ENCODE measurements at regions not wholly inside any gene's neighbourhood (a gene's known extent, or its start where the extent isn't known, plus 50 kb on each side); places are given as distances from the start of the nearest gene placed in this dataset.
"Not testable (repeated sequence)": the region's sequence is repeated elsewhere in the genome, so short reads cannot be mapped to it uniquely, and the experiment has no call there.

DNA sequence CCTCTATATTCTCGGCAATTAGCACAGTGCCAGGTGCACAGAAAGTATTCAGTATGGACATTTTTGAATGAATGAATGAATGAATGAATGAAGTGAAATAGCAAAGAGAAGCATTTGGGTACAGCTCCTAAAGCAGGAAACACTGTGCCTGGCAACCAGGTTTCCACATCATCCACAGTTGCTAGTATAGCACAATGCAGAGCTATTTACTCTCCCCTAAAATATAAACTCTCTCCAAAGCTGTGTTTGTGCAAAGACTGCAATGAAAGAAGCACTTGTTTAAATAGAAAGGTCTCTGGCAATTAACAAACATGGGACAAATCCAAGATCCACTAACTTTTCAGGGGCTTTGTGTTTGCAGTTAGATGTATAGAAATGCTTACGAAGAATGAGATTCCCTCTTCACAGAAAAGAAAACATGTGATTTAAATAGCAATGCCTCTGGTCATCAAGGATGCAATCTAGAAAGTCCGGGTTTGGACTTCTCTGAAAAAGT is 103.0 kb upstream of the OPCML start:
- BruUV-seq (replicated peaks), result no TSS peak
- Histone ChIP-seq H2AFZ (ENCODE audit: low read length) (no peak overlapping the region), H3K79me2 (ENCODE audit: low read length) (no peaks in the 10 kb centered on the region), H3K36me3 (ENCODE audit: low read depth, low read length) (no peaks in the 10 kb centered on the region), H3K4me2 (ENCODE audit: low read length) (no peak overlapping the region), H3K4me1 (ENCODE audit: insufficient read depth, low read length) (no peaks in the 10 kb centered on the region), H3K4me3 (ENCODE audit: low read length) (no peak overlapping the region), H3K27ac (ENCODE audit: low read length) (no peak overlapping the region), H3K9me3 (ENCODE audit: low read length) (0 out of 2 replicates have a peak, but pooled peaks cover 3% of the 10 kb centered on the region), H3F3A (ENCODE audit: low read length, unreplicated experiment) (no peaks in the 10 kb centered on the region), H4K20me1 (ENCODE audit: low read length) (no peaks in the 10 kb centered on the region), H3K9me2 (replicated peaks; ENCODE audit: low read length) (no peaks in the 10 kb centered on the region), H3K9ac (ENCODE audit: low read length) (no peak overlapping the region), H3K27me3 (ENCODE audit: low read length) (no peaks in the 10 kb centered on the region)
- ChIA-PET POLR2A (ENCODE audit: unreplicated experiment) (no interaction called here), CTCF (no interaction called here)
- intact Hi-C loops (cut with micrococcal nuclease), result no loop called here
- DNase-seq (no peak), ATAC-seq (no peak)
- no peak for TF ChIP-seq EZH2phosphoT487 (IDR thresholded peaks at IDR 0.05; ENCODE audit: borderline replicate concordance, low read length)
- TF ChIP-seq, protein P1, sequence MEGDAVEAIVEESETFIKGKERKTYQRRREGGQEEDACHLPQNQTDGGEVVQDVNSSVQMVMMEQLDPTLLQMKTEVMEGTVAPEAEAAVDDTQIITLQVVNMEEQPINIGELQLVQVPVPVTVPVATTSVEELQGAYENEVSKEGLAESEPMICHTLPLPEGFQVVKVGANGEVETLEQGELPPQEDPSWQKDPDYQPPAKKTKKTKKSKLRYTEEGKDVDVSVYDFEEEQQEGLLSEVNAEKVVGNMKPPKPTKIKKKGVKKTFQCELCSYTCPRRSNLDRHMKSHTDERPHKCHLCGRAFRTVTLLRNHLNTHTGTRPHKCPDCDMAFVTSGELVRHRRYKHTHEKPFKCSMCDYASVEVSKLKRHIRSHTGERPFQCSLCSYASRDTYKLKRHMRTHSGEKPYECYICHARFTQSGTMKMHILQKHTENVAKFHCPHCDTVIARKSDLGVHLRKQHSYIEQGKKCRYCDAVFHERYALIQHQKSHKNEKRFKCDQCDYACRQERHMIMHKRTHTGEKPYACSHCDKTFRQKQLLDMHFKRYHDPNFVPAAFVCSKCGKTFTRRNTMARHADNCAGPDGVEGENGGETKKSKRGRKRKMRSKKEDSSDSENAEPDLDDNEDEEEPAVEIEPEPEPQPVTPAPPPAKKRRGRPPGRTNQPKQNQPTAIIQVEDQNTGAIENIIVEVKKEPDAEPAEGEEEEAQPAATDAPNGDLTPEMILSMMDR (conservative IDR thresholded peaks at IDR 0.05; ENCODE audit: low read depth, low read length), result no peak
- TF ChIP-seq EZH2 (IDR thresholded peaks at IDR 0.05; ENCODE audit: low read length, unreplicated experiment), result no peak

DNA sequence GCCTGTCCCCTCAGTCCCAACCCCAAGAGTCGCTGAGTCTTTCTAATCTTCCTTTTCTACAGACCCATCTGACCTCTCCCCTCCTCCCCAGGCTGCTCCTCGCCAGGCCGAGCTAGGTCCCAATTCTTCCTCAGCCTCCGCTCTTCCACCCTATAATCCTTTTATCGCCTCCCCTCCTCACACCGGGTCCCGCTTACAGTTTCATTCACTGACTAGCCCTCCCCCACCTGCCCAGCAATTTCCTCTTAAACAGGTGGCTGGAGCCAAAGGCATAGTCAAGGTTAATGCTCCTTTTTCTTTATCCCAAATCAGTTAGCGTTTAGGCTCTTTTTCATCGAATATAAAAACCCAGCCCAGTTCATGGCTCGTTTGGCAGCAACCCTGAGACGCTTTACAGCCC is 96.1 kb upstream of the OPCML start:
- CTCF ChIA-PET; H3K79me2 ChIP-seq (ENCODE audit: low read length); H3K27me3 ChIP-seq (ENCODE audit: low read length); H3K4me1 ChIP-seq (ENCODE audit: insufficient read depth, low read length); H3K36me3 ChIP-seq (ENCODE audit: low read depth, low read length); H3F3A ChIP-seq (ENCODE audit: low read length, unreplicated experiment); H3K27ac ChIP-seq (ENCODE audit: low read length); H2AFZ ChIP-seq (ENCODE audit: low read length); H3K4me2 ChIP-seq (ENCODE audit: low read length); H3K9me3 ChIP-seq (ENCODE audit: low read length); H3K9ac ChIP-seq (ENCODE audit: low read length); H4K20me1 ChIP-seq (ENCODE audit: low read length); POLR2A ChIA-PET (ENCODE audit: unreplicated experiment); ATAC-seq; BruUV-seq (replicated peaks); intact Hi-C loops (cut with micrococcal nuclease); H3K9me2 ChIP-seq (replicated peaks; ENCODE audit: low read length); DNase-seq; H3K4me3 ChIP-seq (ENCODE audit: low read length): not testable (repeated sequence)

DNA sequence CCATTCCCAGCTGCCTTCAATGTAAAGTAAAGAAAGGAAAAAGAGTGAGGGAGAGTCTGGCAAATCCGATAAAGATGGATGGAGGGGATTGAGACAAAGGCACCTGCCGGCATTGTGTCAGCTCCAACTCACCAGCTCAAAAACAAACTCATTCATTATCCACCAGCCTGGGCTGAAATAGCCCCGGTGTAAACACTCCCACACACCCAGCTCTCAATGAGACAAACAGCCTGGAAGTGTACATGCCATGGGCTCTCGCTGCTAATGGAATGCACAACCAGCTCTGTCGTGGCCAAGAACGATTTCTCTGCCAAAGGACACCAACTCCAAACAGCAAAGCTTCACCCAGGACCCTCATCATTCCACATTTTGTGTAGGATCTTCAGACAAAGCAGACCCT is 89.3 kb upstream of the OPCML start:
- no peak overlapping the region for H3K27ac ChIP-seq (ENCODE audit: low read length)
- DNase-seq (no peak), ATAC-seq (no peak)
- peaks cover 45% of the 10 kb centered on the region for H3K9me3 ChIP-seq (ENCODE audit: low read length)
- H3K27me3 ChIP-seq (ENCODE audit: low read length), result no peaks in the 10 kb centered on the region
- TF ChIP-seq EZH2 (IDR thresholded peaks at IDR 0.05; ENCODE audit: low read length, unreplicated experiment) (no peak), EZH2phosphoT487 (IDR thresholded peaks at IDR 0.05; ENCODE audit: borderline replicate concordance, low read length) (no peak)
- TF ChIP-seq, protein P1 (conservative IDR thresholded peaks at IDR 0.05; ENCODE audit: low read depth, low read length), result no peak
- POLR2A ChIA-PET (ENCODE audit: unreplicated experiment), result no interaction called here
- H3K79me2 ChIP-seq (ENCODE audit: low read length), result no peaks in the 10 kb centered on the region
- no peak overlapping the region for H3K4me3 ChIP-seq (ENCODE audit: low read length)
- H3K4me2 ChIP-seq (ENCODE audit: low read length), result no peak overlapping the region
- H3K9me2 ChIP-seq (replicated peaks; ENCODE audit: low read length), result no peaks in the 10 kb centered on the region
- CTCF ChIA-PET, result no interaction called here
- no peak overlapping the region for H2AFZ ChIP-seq (ENCODE audit: low read length)
- H3K36me3 ChIP-seq (ENCODE audit: low read depth, low read length), result no peaks in the 10 kb centered on the region
- BruUV-seq (replicated peaks), result no TSS peak
- no peaks in the 10 kb centered on the region for H4K20me1 ChIP-seq (ENCODE audit: low read length)
- no peak overlapping the region for H3K9ac ChIP-seq (ENCODE audit: low read length)
- H3F3A ChIP-seq (ENCODE audit: low read length, unreplicated experiment), result no peaks in the 10 kb centered on the region
- no peaks in the 10 kb centered on the region for H3K4me1 ChIP-seq (ENCODE audit: insufficient read depth, low read length)
- intact Hi-C loops (cut with micrococcal nuclease), result no loop called here
